NCI-H187 treated with DMSO at 0.1 percent for 48 hours (cell line): ENCODE measurements at regions not wholly inside any gene's neighbourhood (a gene's known extent, or its start where the extent isn't known, plus 50 kb on each side); places are given as distances from the start of the nearest gene placed in this dataset.
"Not testable (repeated sequence)": the region's sequence is repeated elsewhere in the genome, so short reads cannot be mapped to it uniquely, and the experiment has no call there.

Experiments
- DNase-seq: peaks from one replicate; lab custom pipeline; 2025; lab: John Stamatoyannopoulos, UW

- DNase-seq = no peak
Measured at GRCh38 chr2:57597940-57598339, 448.7 kb upstream of the VRK2 start.

- no peak for DNase-seq
Measured at GRCh38 chr2:57598551-57598950, 448.1 kb upstream of the VRK2 start.

GRCh38 chr2:57602733-57603132 is 443.9 kb upstream of the VRK2 start:
- peak; percentile 20 for DNase-seq

GRCh38 chr2:57614988-57615387 is 431.6 kb upstream of the VRK2 start:
- DNase-seq = no peak

GRCh38 chr2:57615855-57616556 is 430.6 kb upstream of the VRK2 start:
- DNase-seq = no peak

GRCh38 chr2:57617318-57617717 is 429.3 kb upstream of the VRK2 start:
- DNase-seq = no peak

- no peak for DNase-seq
Measured at GRCh38 chr2:57621122-57621663, 425.4 kb upstream of the VRK2 start.

- DNase-seq = no peak
Measured at GRCh38 chr2:57622009-57622408, 424.6 kb upstream of the VRK2 start.

GRCh38 chr2:57656198-57656597 is 390.4 kb upstream of the VRK2 start:
- DNase-seq = no peak

- no peak for DNase-seq
Measured at GRCh38 chr2:57669570-57669969, 377.0 kb upstream of the VRK2 start.

GRCh38 chr2:57674025-57674424 is 372.6 kb upstream of the VRK2 start:
- DNase-seq = no peak

GRCh38 chr2:57674743-57675142 is 371.9 kb upstream of the VRK2 start:
- no peak for DNase-seq

GRCh38 chr2:57677296-57677695 is 369.3 kb upstream of the VRK2 start:
- DNase-seq = no peak

- no peak for DNase-seq
Measured at GRCh38 chr2:57681650-57682049, 365.0 kb upstream of the VRK2 start.

- no peak for DNase-seq
Measured at GRCh38 chr2:57685032-57685431, 361.6 kb upstream of the VRK2 start.

- no peak for DNase-seq
Measured at GRCh38 chr2:57692395-57692794, 354.2 kb upstream of the VRK2 start.

GRCh38 chr2:57693177-57693576 is 353.4 kb upstream of the VRK2 start:
- no peak for DNase-seq

GRCh38 chr2:57693965-57694364 is 352.6 kb upstream of the VRK2 start:
- no peak for DNase-seq

- DNase-seq = no peak
Measured at GRCh38 chr2:57696016-57696415, 350.6 kb upstream of the VRK2 start.

GRCh38 chr2:57698392-57698791 is 348.2 kb upstream of the VRK2 start:
- DNase-seq = no peak

- DNase-seq = no peak
Measured at GRCh38 chr2:57698935-57699449, 347.6 kb upstream of the VRK2 start.

- DNase-seq = no peak
Measured at GRCh38 chr2:57701391-57701791, 345.2 kb upstream of the VRK2 start.

GRCh38 chr2:57703407-57703806 is 343.2 kb upstream of the VRK2 start:
- DNase-seq = no peak

- not testable (repeated sequence) for DNase-seq
Measured at GRCh38 chr2:57707794-57708193, 338.8 kb upstream of the VRK2 start.
